ENCODE measurements at regions not wholly inside any gene's neighbourhood (a gene's known extent, or its start where the extent isn't known, plus 50 kb on each side); places are given as distances from the start of the nearest gene placed in this dataset.

- no peak overlapping the region for H3K4me3 ChIP-seq (ENCODE audit: low read depth in 1 of 3, low read length in 3 of 3)
- no peaks in the 10 kb centered on the region for H3K9me3 ChIP-seq (ENCODE audit: control insufficient read depth in 4 of 4, low read length in 3 of 4)
- 75% methylated on average over 1 of the region's 1 CpG for whole genome bisulfite sequencing
- no peaks in the 10 kb centered on the region for H3K4me1 ChIP-seq (ENCODE audit: control insufficient read depth in 4 of 4, insufficient read depth in 4 of 4, low read length in 3 of 4)
- no peak overlapping the region for H3K9ac ChIP-seq (ENCODE audit: low read depth in 1 of 2, low read length in 2 of 2)
- no peaks in the 10 kb centered on the region for H3K27me3 ChIP-seq (ENCODE audit: control insufficient read depth in 4 of 4, insufficient read depth in 4 of 4, low read length in 3 of 4)
- TF ChIP-seq, protein P1, sequence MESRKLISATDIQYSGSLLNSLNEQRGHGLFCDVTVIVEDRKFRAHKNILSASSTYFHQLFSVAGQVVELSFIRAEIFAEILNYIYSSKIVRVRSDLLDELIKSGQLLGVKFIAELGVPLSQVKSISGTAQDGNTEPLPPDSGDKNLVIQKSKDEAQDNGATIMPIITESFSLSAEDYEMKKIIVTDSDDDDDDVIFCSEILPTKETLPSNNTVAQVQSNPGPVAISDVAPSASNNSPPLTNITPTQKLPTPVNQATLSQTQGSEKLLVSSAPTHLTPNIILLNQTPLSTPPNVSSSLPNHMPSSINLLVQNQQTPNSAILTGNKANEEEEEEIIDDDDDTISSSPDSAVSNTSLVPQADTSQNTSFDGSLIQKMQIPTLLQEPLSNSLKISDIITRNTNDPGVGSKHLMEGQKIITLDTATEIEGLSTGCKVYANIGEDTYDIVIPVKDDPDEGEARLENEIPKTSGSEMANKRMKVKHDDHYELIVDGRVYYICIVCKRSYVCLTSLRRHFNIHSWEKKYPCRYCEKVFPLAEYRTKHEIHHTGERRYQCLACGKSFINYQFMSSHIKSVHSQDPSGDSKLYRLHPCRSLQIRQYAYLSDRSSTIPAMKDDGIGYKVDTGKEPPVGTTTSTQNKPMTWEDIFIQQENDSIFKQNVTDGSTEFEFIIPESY (IDR thresholded peaks at IDR 0.05): no peak
- TF ChIP-seq REST (IDR thresholded peaks at IDR 0.05) (no peak), NR2F2 (IDR thresholded peaks at IDR 0.05) (no peak), HNF4A (conservative IDR thresholded peaks at IDR 0.05) (no peak), SP1 (IDR thresholded peaks at IDR 0.05) (no peak), RXRA (IDR thresholded peaks at IDR 0.05) (no peak), CTCF (IDR thresholded peaks at IDR 0.05; ENCODE audit: low read depth, low read length, missing input control) (no peak), GABPA (IDR thresholded peaks at IDR 0.05 in 1 of 2, conservative IDR thresholded peaks at IDR 0.05 in 1 of 2) (no peak), TAF1 (conservative IDR thresholded peaks at IDR 0.05) (no peak), RAD21 (IDR thresholded peaks at IDR 0.05) (no peak), JUND (IDR thresholded peaks at IDR 0.05) (no peak), FOXA2 (IDR thresholded peaks at IDR 0.05) (no peak), EGR1 (IDR thresholded peaks at IDR 0.05; ENCODE audit: low read depth in 2 of 2) (no peak), FOXA1 (IDR thresholded peaks at IDR 0.05) (no peak), YY1 (IDR thresholded peaks at IDR 0.05) (no peak), HNF4G (IDR thresholded peaks at IDR 0.05) (no peak)
- TF ChIP-seq, protein P2, sequence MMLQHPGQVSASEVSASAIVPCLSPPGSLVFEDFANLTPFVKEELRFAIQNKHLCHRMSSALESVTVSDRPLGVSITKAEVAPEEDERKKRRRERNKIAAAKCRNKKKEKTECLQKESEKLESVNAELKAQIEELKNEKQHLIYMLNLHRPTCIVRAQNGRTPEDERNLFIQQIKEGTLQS (IDR thresholded peaks at IDR 0.05): no peak
- no peak for DNase-seq (ENCODE audit: low spot score)
- H3K36me3 ChIP-seq (ENCODE audit: control insufficient read depth in 4 of 4, insufficient read depth in 3 of 4, low read depth in 1 of 4, low read length in 3 of 4): no peaks in the 10 kb centered on the region
- no peak overlapping the region for H3K27ac ChIP-seq (ENCODE audit: low read depth in 1 of 2, low read length in 2 of 2)
Measured at GRCh38 chr12:61384511-61384910, 875.7 kb upstream of the USP15 start.

DNA sequence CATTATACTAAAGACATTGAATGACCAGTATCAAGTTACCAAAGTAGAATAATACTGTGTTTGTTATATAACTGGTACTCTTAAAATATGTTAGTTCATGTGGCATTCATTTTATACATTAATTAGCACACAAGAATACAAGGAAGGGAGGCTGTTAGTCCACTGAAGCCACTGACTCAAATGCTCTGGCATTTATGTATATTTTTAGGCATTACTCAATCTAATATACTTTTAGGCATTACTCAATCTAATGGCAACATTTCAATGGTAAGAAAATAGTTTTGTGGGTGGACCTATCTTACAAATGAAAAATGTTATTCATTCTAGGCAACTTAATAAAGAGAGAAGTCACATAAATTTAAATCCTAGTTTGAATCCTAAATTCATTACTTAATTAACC is 874.4 kb upstream of the USP15 start:
- Histone ChIP-seq H3K9me3 (ENCODE audit: control insufficient read depth in 4 of 4, low read length in 3 of 4) (no peaks in the 10 kb centered on the region), H3K4me1 (ENCODE audit: control insufficient read depth in 4 of 4, insufficient read depth in 4 of 4, low read length in 3 of 4) (no peaks in the 10 kb centered on the region), H3K4me3 (ENCODE audit: low read depth in 1 of 3, low read length in 3 of 3) (no peak overlapping the region), H3K27me3 (ENCODE audit: control insufficient read depth in 4 of 4, insufficient read depth in 4 of 4, low read length in 3 of 4) (no peaks in the 10 kb centered on the region), H3K9ac (ENCODE audit: low read depth in 1 of 2, low read length in 2 of 2) (no peak overlapping the region), H3K36me3 (ENCODE audit: control insufficient read depth in 4 of 4, insufficient read depth in 3 of 4, low read depth in 1 of 4, low read length in 3 of 4) (no peaks in the 10 kb centered on the region), H3K27ac (ENCODE audit: low read depth in 1 of 2, low read length in 2 of 2) (no peak overlapping the region)
- DNase-seq (ENCODE audit: low spot score): no peak
- TF ChIP-seq EGR1 (IDR thresholded peaks at IDR 0.05; ENCODE audit: low read depth in 2 of 2) (no peak), NR2F2 (IDR thresholded peaks at IDR 0.05) (no peak), JUND (IDR thresholded peaks at IDR 0.05) (no peak), CTCF (IDR thresholded peaks at IDR 0.05; ENCODE audit: low read depth, low read length, missing input control) (no peak), RXRA (IDR thresholded peaks at IDR 0.05) (no peak), GABPA (IDR thresholded peaks at IDR 0.05 in 1 of 2, conservative IDR thresholded peaks at IDR 0.05 in 1 of 2) (no peak), SP1 (IDR thresholded peaks at IDR 0.05) (no peak), YY1 (IDR thresholded peaks at IDR 0.05) (no peak), HNF4A (conservative IDR thresholded peaks at IDR 0.05) (no peak), RAD21 (IDR thresholded peaks at IDR 0.05) (no peak), HNF4G (IDR thresholded peaks at IDR 0.05) (no peak), FOXA2 (IDR thresholded peaks at IDR 0.05) (no peak), FOXA1 (IDR thresholded peaks at IDR 0.05) (no peak)
- TF ChIP-seq, protein P2 (IDR thresholded peaks at IDR 0.05): no peak
- TF ChIP-seq, protein P3, sequence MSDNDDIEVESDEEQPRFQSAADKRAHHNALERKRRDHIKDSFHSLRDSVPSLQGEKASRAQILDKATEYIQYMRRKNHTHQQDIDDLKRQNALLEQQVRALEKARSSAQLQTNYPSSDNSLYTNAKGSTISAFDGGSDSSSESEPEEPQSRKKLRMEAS (IDR thresholded peaks at IDR 0.05): no peak
- TF ChIP-seq, protein P1 (IDR thresholded peaks at IDR 0.05): no peak
